ENCODE measurements at regions not wholly inside any gene's neighbourhood (a gene's known extent, or its start where the extent isn't known, plus 50 kb on each side); places are given as distances from the start of the nearest gene placed in this dataset.

DNA sequence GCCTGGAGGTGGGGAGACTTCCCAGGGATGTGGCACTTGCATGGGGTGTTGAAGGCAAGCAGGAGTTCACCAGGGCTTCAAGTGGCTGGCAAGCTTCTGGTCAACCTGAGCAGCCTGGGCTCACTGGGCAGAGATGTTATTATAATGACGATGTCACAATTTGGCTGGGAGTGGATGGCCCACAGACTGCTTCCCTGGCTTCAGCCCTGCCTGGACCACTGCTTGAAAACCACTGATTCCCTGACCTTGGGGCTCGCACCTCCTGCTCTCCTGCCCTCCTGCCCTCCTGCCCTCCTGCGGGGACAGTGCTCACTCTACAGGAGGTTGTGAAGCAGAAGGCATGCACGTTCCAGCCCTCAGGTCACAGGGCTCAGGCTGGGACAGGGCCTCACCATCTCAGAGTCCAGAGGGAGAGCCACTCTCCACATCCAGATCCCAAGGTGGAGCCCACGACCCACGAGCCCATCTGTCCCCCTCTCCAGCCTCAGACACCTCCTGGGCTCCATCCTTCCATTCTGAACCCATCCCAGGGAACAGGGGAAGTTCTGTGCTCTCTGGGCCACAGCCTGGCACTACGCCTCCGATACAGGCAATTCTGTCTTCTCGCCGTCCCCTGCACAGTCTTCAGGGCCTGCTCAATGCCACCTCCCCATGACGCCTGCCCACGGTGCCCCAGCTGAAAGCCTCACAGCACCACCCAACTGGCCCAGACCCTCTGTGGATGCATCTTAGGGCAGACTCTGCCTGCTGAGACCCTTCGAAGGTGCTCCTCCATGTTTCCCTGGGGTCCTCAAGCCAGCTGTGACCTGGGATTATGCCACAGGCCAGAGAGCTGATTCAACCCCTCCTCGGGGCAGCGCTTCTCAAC lies 241.6 kb upstream of the RAB6C start:
- DNase-seq = no peak
- H3K27me3 ChIP-seq (ENCODE audit: insufficient read depth, low read depth) = peaks cover 40% of the 10 kb centered on the region
- TF ChIP-seq, protein P1, sequence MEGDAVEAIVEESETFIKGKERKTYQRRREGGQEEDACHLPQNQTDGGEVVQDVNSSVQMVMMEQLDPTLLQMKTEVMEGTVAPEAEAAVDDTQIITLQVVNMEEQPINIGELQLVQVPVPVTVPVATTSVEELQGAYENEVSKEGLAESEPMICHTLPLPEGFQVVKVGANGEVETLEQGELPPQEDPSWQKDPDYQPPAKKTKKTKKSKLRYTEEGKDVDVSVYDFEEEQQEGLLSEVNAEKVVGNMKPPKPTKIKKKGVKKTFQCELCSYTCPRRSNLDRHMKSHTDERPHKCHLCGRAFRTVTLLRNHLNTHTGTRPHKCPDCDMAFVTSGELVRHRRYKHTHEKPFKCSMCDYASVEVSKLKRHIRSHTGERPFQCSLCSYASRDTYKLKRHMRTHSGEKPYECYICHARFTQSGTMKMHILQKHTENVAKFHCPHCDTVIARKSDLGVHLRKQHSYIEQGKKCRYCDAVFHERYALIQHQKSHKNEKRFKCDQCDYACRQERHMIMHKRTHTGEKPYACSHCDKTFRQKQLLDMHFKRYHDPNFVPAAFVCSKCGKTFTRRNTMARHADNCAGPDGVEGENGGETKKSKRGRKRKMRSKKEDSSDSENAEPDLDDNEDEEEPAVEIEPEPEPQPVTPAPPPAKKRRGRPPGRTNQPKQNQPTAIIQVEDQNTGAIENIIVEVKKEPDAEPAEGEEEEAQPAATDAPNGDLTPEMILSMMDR (conservative IDR thresholded peaks at IDR 0.05) = no peak
- no peak for TF ChIP-seq EZH2 (IDR thresholded peaks at IDR 0.05; ENCODE audit: low read depth)
- no TSS peak for BruUV-seq (replicated peaks)
- no peak overlapping the region for H3K4me2 ChIP-seq
- no peaks in the 10 kb centered on the region for H3K36me3 ChIP-seq (ENCODE audit: low read depth)
- no peaks in the 10 kb centered on the region for H3K9me3 ChIP-seq (ENCODE audit: insufficient read depth, low read depth)
- ChIA-PET POLR2A (ENCODE audit: unreplicated experiment) (no interaction called here), CTCF (no interaction called here)
- H3K9me2 ChIP-seq (ENCODE audit: insufficient read depth) = no peaks in the 10 kb centered on the region
- no peaks in the 10 kb centered on the region for H3F3A ChIP-seq (ENCODE audit: insufficient read depth, low read depth)
- H3K27ac ChIP-seq = no peak overlapping the region
- H3K79me2 ChIP-seq (ENCODE audit: low read depth) = no peaks in the 10 kb centered on the region
- no peaks in the 10 kb centered on the region for H3K4me1 ChIP-seq (replicated peaks; ENCODE audit: insufficient read depth)
- no peaks in the 10 kb centered on the region for H4K20me1 ChIP-seq (ENCODE audit: insufficient read depth)
- no peak overlapping the region for H3K4me3 ChIP-seq
- intact Hi-C loops (cut with micrococcal nuclease; ENCODE audit: unreplicated experiment) = no loop called here
- H2AFZ ChIP-seq = no peak overlapping the region

DNA sequence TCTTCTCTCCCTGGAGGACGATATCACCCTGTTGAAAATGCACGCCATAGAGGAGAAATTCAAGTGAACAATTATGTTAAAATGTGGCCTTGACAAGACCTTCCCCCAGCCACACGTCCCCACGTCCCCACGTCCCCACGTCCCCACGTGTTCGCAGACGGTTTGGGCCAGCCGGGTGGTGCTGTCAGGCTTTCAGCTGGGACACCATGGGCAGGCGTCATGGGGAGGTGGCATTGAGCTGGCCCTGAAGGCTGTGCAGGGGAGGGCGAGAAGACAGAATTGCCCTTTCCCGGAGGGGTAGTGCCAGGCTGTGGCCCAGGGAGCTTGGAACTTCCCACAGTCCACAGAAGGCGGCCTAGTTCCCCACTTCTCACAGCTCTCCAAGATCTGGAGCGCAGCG lies 240.7 kb upstream of the RAB6C start:
- no peak for TF ChIP-seq EZH2 (IDR thresholded peaks at IDR 0.05; ENCODE audit: low read depth)
- Histone ChIP-seq H3K9me3 (ENCODE audit: insufficient read depth, low read depth) (no peaks in the 10 kb centered on the region), H2AFZ (no peak overlapping the region), H4K20me1 (ENCODE audit: insufficient read depth) (no peaks in the 10 kb centered on the region), H3K79me2 (ENCODE audit: low read depth) (no peaks in the 10 kb centered on the region), H3K27ac (no peak overlapping the region), H3K4me1 (replicated peaks; ENCODE audit: insufficient read depth) (no peaks in the 10 kb centered on the region), H3K36me3 (ENCODE audit: low read depth) (no peaks in the 10 kb centered on the region), H3K9me2 (ENCODE audit: insufficient read depth) (no peaks in the 10 kb centered on the region), H3F3A (ENCODE audit: insufficient read depth, low read depth) (no peaks in the 10 kb centered on the region), H3K4me3 (no peak overlapping the region), H3K27me3 (ENCODE audit: insufficient read depth, low read depth) (peaks cover 43% of the 10 kb centered on the region), H3K4me2 (no peak overlapping the region)
- ChIA-PET POLR2A (ENCODE audit: unreplicated experiment) (no interaction called here), CTCF (no interaction called here)
- intact Hi-C loops (cut with micrococcal nuclease; ENCODE audit: unreplicated experiment) = no loop called here
- DNase-seq = no peak
- BruUV-seq (replicated peaks) = no TSS peak

DNA sequence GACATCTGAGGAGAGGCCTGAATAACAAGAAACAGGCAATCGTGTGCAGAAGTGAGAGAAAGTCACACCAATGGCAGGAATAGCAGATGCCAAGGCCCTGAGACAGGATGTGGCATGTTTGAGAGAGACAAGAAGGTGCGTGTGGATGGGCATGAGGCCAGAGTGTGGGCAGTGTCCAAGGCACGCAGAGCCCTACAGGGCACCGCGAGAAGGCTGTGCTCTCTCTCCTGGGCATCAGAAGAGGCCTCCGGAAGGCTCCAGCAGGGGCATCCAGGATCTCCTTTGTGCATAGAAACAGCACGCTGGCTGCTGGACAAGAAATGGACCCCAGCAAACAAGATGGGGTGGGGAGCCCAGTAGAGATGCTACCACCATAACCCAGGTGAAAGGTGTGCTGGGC lies 239.0 kb upstream of the RAB6C start:
- intact Hi-C loops (cut with micrococcal nuclease; ENCODE audit: unreplicated experiment) = no loop called here
- Histone ChIP-seq H3K9me3 (ENCODE audit: insufficient read depth, low read depth) (no peaks in the 10 kb centered on the region), H3K4me1 (replicated peaks; ENCODE audit: insufficient read depth) (no peaks in the 10 kb centered on the region), H3F3A (ENCODE audit: insufficient read depth, low read depth) (no peaks in the 10 kb centered on the region), H3K4me2 (no peak overlapping the region), H3K27me3 (ENCODE audit: insufficient read depth, low read depth) (peaks cover 60% of the 10 kb centered on the region), H3K79me2 (ENCODE audit: low read depth) (no peaks in the 10 kb centered on the region), H3K36me3 (ENCODE audit: low read depth) (no peaks in the 10 kb centered on the region), H3K9me2 (ENCODE audit: insufficient read depth) (no peaks in the 10 kb centered on the region), H3K4me3 (no peak overlapping the region), H3K27ac (no peak overlapping the region), H4K20me1 (ENCODE audit: insufficient read depth) (no peaks in the 10 kb centered on the region), H2AFZ (no peak overlapping the region)
- no peak for TF ChIP-seq EZH2 (IDR thresholded peaks at IDR 0.05; ENCODE audit: low read depth)
- TF ChIP-seq, protein P1 (conservative IDR thresholded peaks at IDR 0.05) = no peak
- BruUV-seq (replicated peaks) = no TSS peak
- CTCF ChIA-PET = no interaction called here
- DNase-seq = no peak
- POLR2A ChIA-PET (ENCODE audit: unreplicated experiment) = no interaction called here

DNA sequence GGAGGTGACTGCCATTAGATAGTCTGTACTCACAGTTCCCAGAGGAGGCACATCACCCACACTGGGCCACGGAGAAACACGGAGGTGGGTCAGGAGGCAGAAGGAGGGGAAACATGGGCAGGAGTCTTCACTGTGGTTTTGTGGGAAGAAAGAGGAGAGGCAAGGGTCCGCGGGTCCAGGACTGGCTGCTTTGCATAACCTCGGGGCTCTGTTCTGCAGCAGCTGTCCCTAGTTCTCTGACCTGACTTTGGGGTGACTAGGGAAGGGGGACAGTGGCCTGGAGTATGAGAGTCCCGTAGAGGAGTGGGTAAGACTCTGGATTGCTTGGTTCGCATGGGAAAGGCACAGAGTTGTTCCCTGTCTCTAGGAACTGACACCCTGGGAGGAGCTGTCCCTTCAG lies 238.3 kb upstream of the RAB6C start:
- no peaks in the 10 kb centered on the region for H3K9me3 ChIP-seq (ENCODE audit: insufficient read depth, low read depth)
- CTCF ChIA-PET = no interaction called here

More for the DNA sequence above, 238.3 kb upstream of the RAB6C start:
- Histone ChIP-seq H3K4me2 (no peak overlapping the region), H4K20me1 (ENCODE audit: insufficient read depth) (no peaks in the 10 kb centered on the region), H3K27ac (no peak overlapping the region), H3K4me1 (replicated peaks; ENCODE audit: insufficient read depth) (no peaks in the 10 kb centered on the region), H3K36me3 (ENCODE audit: low read depth) (no peaks in the 10 kb centered on the region), H3F3A (ENCODE audit: insufficient read depth, low read depth) (no peaks in the 10 kb centered on the region), H3K27me3 (ENCODE audit: insufficient read depth, low read depth) (peaks cover 60% of the 10 kb centered on the region), H3K9me2 (ENCODE audit: insufficient read depth) (no peaks in the 10 kb centered on the region), H3K79me2 (ENCODE audit: low read depth) (no peaks in the 10 kb centered on the region), H2AFZ (no peak overlapping the region), H3K4me3 (no peak overlapping the region)
- intact Hi-C loops (cut with micrococcal nuclease; ENCODE audit: unreplicated experiment) = no loop called here
- POLR2A ChIA-PET (ENCODE audit: unreplicated experiment) = no interaction called here
- BruUV-seq (replicated peaks) = no TSS peak
- DNase-seq = no peak
- no peak for TF ChIP-seq EZH2 (IDR thresholded peaks at IDR 0.05; ENCODE audit: low read depth)
- TF ChIP-seq, protein P1 (conservative IDR thresholded peaks at IDR 0.05) = no peak
